Natural killer cell (primary cell): ENCODE measurements at regions not wholly inside any gene's neighbourhood (a gene's known extent, or its start where the extent isn't known, plus 50 kb on each side); places are given as distances from the start of the nearest gene placed in this dataset.

Experiments
- ATAC-seq, 3 donors: fragments of 150-1000 bp in 2 of 3; fragments of 200-7000 bp in 1 of 3; cut with Tn5 transposase; 1 replicate in 1 of 3; 2 replicates in 2 of 3; pipeline ENCODE4 v1.10.0; 2021; ENCODE audit warnings: mild to moderate bottlenecking in 2 of 3, moderate library complexity in 2 of 3
- DNase-seq, 2 donors: peaks; one replicate each; pipeline versions ENCODE4 v3.0.0 to v3.0.0-alpha.2; 2013 to 2021; ENCODE audit warnings: mixed read lengths in 1 of 2
- H3K27ac ChIP-seq: one replicate; pipeline ENCODE4 v1.5.1; 2013; ENCODE audit warnings: mild to moderate bottlenecking, low read length
- H3K27me3 ChIP-seq: one replicate; pipeline ENCODE4 v1.6.1; 2013; ENCODE audit warnings: low read length; ENCODE audit not compliant: control insufficient read depth, insufficient read depth
- H3K36me3 ChIP-seq: one replicate; pipeline ENCODE4 v1.6.1; 2013; ENCODE audit warnings: low read length; ENCODE audit not compliant: control insufficient read depth, insufficient read depth
- H3K4me1 ChIP-seq: one replicate; pipeline ENCODE4 v1.6.1; 2013; ENCODE audit warnings: low read length; ENCODE audit not compliant: control insufficient read depth, insufficient read depth
- H3K4me3 ChIP-seq: one replicate; pipeline ENCODE4 v1.5.1; 2013; ENCODE audit warnings: low read length
- H3K9me3 ChIP-seq: one replicate; pipeline ENCODE4 v1.6.1; 2013; ENCODE audit warnings: low read length; ENCODE audit not compliant: control insufficient read depth, insufficient read depth
- H3K27ac Mint-ChIP-seq, 2 donors: one replicate each; pipeline ENCODE4 v1.8.0; 2022; ENCODE audit warnings: mild to moderate bottlenecking in 2 of 2, mixed read lengths in 2 of 2, moderate library complexity in 1 of 2
- H3K27me3 Mint-ChIP-seq, 2 donors: one replicate each; pipeline ENCODE4 v1.8.0; 2022; ENCODE audit warnings: low read depth in 2 of 2, mixed read lengths in 2 of 2
- H3K36me3 Mint-ChIP-seq: one replicate; pipeline ENCODE4 v1.8.0; 2022; ENCODE audit warnings: mixed read lengths
- H3K4me1 Mint-ChIP-seq, 2 donors: one replicate each; pipeline ENCODE4 v1.8.0; 2022; ENCODE audit warnings: mixed read lengths in 2 of 2
- H3K4me3 Mint-ChIP-seq: one replicate; pipeline ENCODE4 v1.8.0; 2022; ENCODE audit warnings: mild to moderate bottlenecking, moderate library complexity, mixed read lengths
- H3K9me3 Mint-ChIP-seq, 2 donors: one replicate each; pipeline ENCODE4 v1.8.0; 2022; ENCODE audit warnings: mixed read lengths in 2 of 2
- CTCF ChIP-seq: fragments of 200-600 bp; IDR thresholded peaks from one replicate; pipeline ENCODE4 v1.8.0; 2022; ENCODE audit warnings: antibody characterized with exemption
- WGBS: methylation state at CpG from one replicate; pipeline ENCODE4 v1.1.7; 2013; ENCODE audit warnings: missing lambda C conversion rate; ENCODE audit not compliant: insufficient coverage; 5-methylcytosine and 5-hydroxymethylcytosine counted together
- intact Hi-C: fragments of 100-400 bp; cut with micrococcal nuclease; formaldehyde crosslinking; loops from one replicate; pipeline ENCODE4 v1.14.2; 2022

- Mint-ChIP-seq H3K27me3 (no peaks in the 10 kb centered on the region), H3K9me3 (peaks cover 5 to 9% of the 10 kb centered on the region in 2 donors), H3K36me3 (peaks cover 6% of the 10 kb centered on the region), H3K27ac (no peak overlapping the region), H3K4me3 (no peak overlapping the region), H3K4me1 (no peaks in the 10 kb centered on the region)
- H3K36me3 ChIP-seq = no peaks in the 10 kb centered on the region
- no peaks in the 10 kb centered on the region for H3K27me3 ChIP-seq
- 83% methylated on average over 7 of the region's 8 CpGs for WGBS
- no peaks in the 10 kb centered on the region for H3K4me1 ChIP-seq
- no peaks in the 10 kb centered on the region for H3K9me3 ChIP-seq
- no peak for ATAC-seq
- intact Hi-C loops = no loop called here
- H3K4me3 ChIP-seq = no peak overlapping the region
- H3K27ac ChIP-seq = no peak overlapping the region
- no peak for TF ChIP-seq CTCF
- DNase-seq = no peak
Measured at GRCh38 chr1:80211691-80212380, 1205.3 kb upstream of the ADGRL4 start.

- no peaks in the 10 kb centered on the region for H3K4me1 ChIP-seq
- H3K27me3 ChIP-seq = no peaks in the 10 kb centered on the region
- 82% methylated on average over 3 of the region's 4 CpGs for WGBS
- ATAC-seq = no peak
- H3K4me1 Mint-ChIP-seq = no peaks in the 10 kb centered on the region
- no peak overlapping the region for H3K4me3 ChIP-seq
- DNase-seq = no peak
- H3K36me3 ChIP-seq = no peaks in the 10 kb centered on the region
- peaks cover 5% of the 10 kb centered on the region for H3K9me3 ChIP-seq
- TF ChIP-seq CTCF = no peak
- H3K4me3 Mint-ChIP-seq = no peak overlapping the region
- intact Hi-C loops = no loop called here
- no peaks in the 10 kb centered on the region for H3K27me3 Mint-ChIP-seq
- no peak overlapping the region for H3K27ac Mint-ChIP-seq
- H3K36me3 Mint-ChIP-seq = no peaks in the 10 kb centered on the region
- H3K9me3 Mint-ChIP-seq = peaks cover 8 to 13% of the 10 kb centered on the region in 2 donors
- no peak overlapping the region for H3K27ac ChIP-seq
Measured at GRCh38 chr1:80202118-80202517, 1195.6 kb upstream of the ADGRL4 start.

GRCh38 chr1:80194221-80194620 lies 1187.7 kb upstream of the ADGRL4 start:
- no peak overlapping the region for H3K4me3 Mint-ChIP-seq

More at GRCh38 chr1:80194221-80194620, 1187.7 kb upstream of the ADGRL4 start:
- H3K9me3 Mint-ChIP-seq = peaks cover 4 to 9% of the 10 kb centered on the region in 2 donors
- no peaks in the 10 kb centered on the region for H3K27me3 ChIP-seq
- no peak overlapping the region for H3K27ac Mint-ChIP-seq
- H3K27ac ChIP-seq = no peak overlapping the region
- H3K36me3 ChIP-seq = no peaks in the 10 kb centered on the region
- DNase-seq (no peak), ATAC-seq (no peak)
- no peaks in the 10 kb centered on the region for H3K9me3 ChIP-seq
- 85% methylated on average over 3 of the region's 4 CpGs for WGBS
- H3K4me1 ChIP-seq = no peaks in the 10 kb centered on the region
- no peak for TF ChIP-seq CTCF
- no peaks in the 10 kb centered on the region for H3K27me3 Mint-ChIP-seq
- H3K4me1 Mint-ChIP-seq = no peaks in the 10 kb centered on the region
- peaks cover 6% of the 10 kb centered on the region for H3K36me3 Mint-ChIP-seq
- intact Hi-C loops = no loop called here
- H3K4me3 ChIP-seq = no peak overlapping the region
